Naive thymus-derived CD4-positive, alpha-beta T cell (primary cell): ENCODE measurements at regions not wholly inside any gene's neighbourhood (a gene's known extent, or its start where the extent isn't known, plus 50 kb on each side); places are given as distances from the start of the nearest gene placed in this dataset.

ENCODE experiments used
- ATAC-seq: fragments of 150-1000 bp; cut with Tn5 transposase; 2 replicates; pipeline ENCODE4 v1.10.0; 2021; ENCODE audit warnings: mild to moderate bottlenecking, moderate library complexity
- CTCF ChIA-PET: fragments of 350-600 bp; sonication (Branson Sonifier 250); formaldehyde crosslinking; loops from one replicate; lab custom pipeline; 2021; ENCODE audit warnings: antibody characterized with exemption; lab: Charles Lee
- POLR2A ChIA-PET: fragments of 350-600 bp; sonication (Branson Sonifier 250); formaldehyde crosslinking; loops from one replicate; lab custom pipeline; 2021; ENCODE audit warnings: antibody characterized with exemption, inconsistent platforms; lab: Charles Lee
- DNase-seq, 9 donors: peaks; one replicate each; pipeline versions ENCODE4 v3.0.0 to v3.0.0-alpha.2; 2020 to 2022; ENCODE audit warnings: mixed read lengths in 1 of 9
- H3K27ac ChIP-seq: one replicate; pipeline ENCODE4 v1.7.0; 2013; ENCODE audit warnings: mild to moderate bottlenecking, low read depth, low read length, moderate library complexity
- H3K27me3 ChIP-seq, 2 donors: one replicate each; pipeline ENCODE4 v1.7.0; 2013; ENCODE audit warnings: low read length in 2 of 2, mild to moderate bottlenecking in 2 of 2, moderate library complexity in 2 of 2; ENCODE audit not compliant: control insufficient read depth in 2 of 2, insufficient read depth in 2 of 2
- H3K36me3 ChIP-seq, 3 experiments: 1 replicate in 2 of 3; 2 replicates in 1 of 3; pipeline ENCODE4 v1.7.0; 2013; ENCODE audit warnings: low read length in 3 of 3, mild to moderate bottlenecking in 3 of 3, moderate library complexity in 1 of 3; ENCODE audit not compliant: insufficient read depth in 3 of 3, control insufficient read depth in 2 of 3
- H3K4me1 ChIP-seq, 2 donors: one replicate each; pipeline ENCODE4 v1.7.0; 2013; ENCODE audit warnings: low read length in 2 of 2, mild to moderate bottlenecking in 2 of 2, moderate library complexity in 1 of 2; ENCODE audit not compliant: control insufficient read depth in 2 of 2, insufficient read depth in 2 of 2
- H3K4me3 ChIP-seq: 2 replicates; pipeline ENCODE4 v1.7.0; 2013; ENCODE audit warnings: mild to moderate bottlenecking, low read length
- H3K9me3 ChIP-seq, 3 experiments: 1 replicate in 2 of 3; 2 replicates in 1 of 3; pipeline ENCODE4 v1.7.0; 2013; ENCODE audit warnings: low read length in 3 of 3; ENCODE audit not compliant: control insufficient read depth in 2 of 3
- H3K27ac Mint-ChIP-seq, 9 donors: one replicate each; pipeline ENCODE4 v1.8.0; 2020 to 2022; ENCODE audit warnings: mixed read lengths in 9 of 9, mild to moderate bottlenecking in 8 of 9, moderate library complexity in 5 of 9, inconsistent platforms in 2 of 9
- H3K27me3 Mint-ChIP-seq, 5 donors: one replicate each; pipeline ENCODE4 v1.8.0; 2021 to 2022; ENCODE audit warnings: mixed read lengths in 5 of 5, mild to moderate bottlenecking in 1 of 5
- H3K36me3 Mint-ChIP-seq, 5 donors: one replicate each; pipeline ENCODE4 v1.8.0; 2020 to 2022; ENCODE audit warnings: mixed read lengths in 5 of 5, mild to moderate bottlenecking in 3 of 5, inconsistent platforms in 1 of 5
- H3K4me1 Mint-ChIP-seq, 7 donors: one replicate each; pipeline ENCODE4 v1.8.0; 2020 to 2022; ENCODE audit warnings: mixed read lengths in 7 of 7, mild to moderate bottlenecking in 3 of 7, inconsistent platforms in 1 of 7
- H3K4me3 Mint-ChIP-seq, 10 donors: one replicate each; pipeline ENCODE4 v1.8.0; 2020 to 2022; ENCODE audit warnings: mild to moderate bottlenecking in 10 of 10, mixed read lengths in 10 of 10, moderate library complexity in 6 of 10, inconsistent platforms in 2 of 10
- H3K9me3 Mint-ChIP-seq, 11 donors: one replicate each; pipeline ENCODE4 v1.8.0; 2020 to 2022; ENCODE audit warnings: mixed read lengths in 11 of 11, mild to moderate bottlenecking in 4 of 11, inconsistent platforms in 1 of 11, moderate library complexity in 1 of 11
- intact Hi-C, 2 donors: fragments of 100-400 bp; cut with micrococcal nuclease; formaldehyde crosslinking; loops; one replicate each; pipeline ENCODE4 v1.15.1; 2023

DNA sequence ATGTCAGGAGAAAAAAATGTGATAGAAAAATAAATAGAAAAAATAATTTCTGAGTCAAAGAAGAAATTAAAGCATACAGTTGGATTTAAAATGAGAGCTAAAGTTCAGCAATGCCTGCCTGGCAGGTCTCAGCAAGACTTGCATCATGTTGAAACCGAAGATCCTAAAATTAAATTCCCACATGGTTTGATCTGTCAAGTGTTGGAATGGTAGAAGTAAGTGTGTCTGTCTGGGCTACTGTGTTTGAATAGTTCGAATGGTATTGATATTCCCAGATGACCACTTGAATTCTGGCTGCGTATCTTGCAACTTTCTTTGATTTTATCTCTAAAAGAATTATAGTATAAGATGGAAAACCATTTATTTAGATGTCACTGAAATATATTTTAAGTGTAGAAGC is 1349.6 kb downstream of the EPHA7 start:
- Histone ChIP-seq H3K36me3 (no peaks in the 10 kb centered on the region), H3K4me3 (no peak overlapping the region), H3K27ac (no peak overlapping the region), H3K27me3 (no peaks in the 10 kb centered on the region), H3K9me3 (no peaks in the 10 kb centered on the region), H3K4me1 (no peaks in the 10 kb centered on the region)
- Mint-ChIP-seq H3K27ac (no peak overlapping the region), H3K36me3 (no peaks in the 10 kb centered on the region), H3K4me1 (no peaks in the 10 kb centered on the region), H3K4me3 (no peak overlapping the region), H3K9me3 (peaks cover 0 to 8% (median 0%) of the 10 kb centered on the region in 11 donors), H3K27me3 (no peaks in the 10 kb centered on the region)
- no peak for ATAC-seq
- intact Hi-C loops: no loop called here
- no peak for DNase-seq
- ChIA-PET CTCF (no interaction called here), POLR2A (no interaction called here)

DNA sequence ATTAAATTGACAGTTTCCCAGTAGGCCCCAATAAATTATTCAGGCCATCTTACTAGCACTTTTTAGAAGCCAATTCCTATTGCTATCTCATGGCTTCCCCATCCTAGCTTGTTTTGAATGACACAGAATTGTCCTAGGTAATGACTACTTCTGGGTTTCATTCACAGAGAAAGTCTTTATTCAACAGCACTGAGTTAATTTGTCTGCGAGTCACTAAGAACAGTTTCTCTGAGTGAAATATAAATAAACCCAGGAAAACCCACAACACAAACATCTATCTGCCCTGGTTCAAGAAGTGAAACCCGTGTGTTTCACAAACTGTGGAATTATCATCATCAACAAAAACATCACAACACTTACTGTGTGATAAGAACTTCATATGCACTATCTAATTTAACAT is 1366.8 kb downstream of the EPHA7 start:
- H3K36me3 Mint-ChIP-seq: no peaks in the 10 kb centered on the region
- Histone ChIP-seq H3K4me1 (no peaks in the 10 kb centered on the region), H3K4me3 (no peak overlapping the region), H3K27me3 (no peaks in the 10 kb centered on the region), H3K36me3 (no peaks in the 10 kb centered on the region), H3K9me3 (no peaks in the 10 kb centered on the region), H3K27ac (no peak overlapping the region)
- no peak for ATAC-seq
- H3K4me1 Mint-ChIP-seq: no peaks in the 10 kb centered on the region
- intact Hi-C loops: no loop called here
- POLR2A ChIA-PET: no interaction called here
- H3K27me3 Mint-ChIP-seq: no peaks in the 10 kb centered on the region
- H3K27ac Mint-ChIP-seq: no peak overlapping the region
- DNase-seq: no peak
- CTCF ChIA-PET: no interaction called here
- H3K4me3 Mint-ChIP-seq: no peak overlapping the region
- peaks cover 0 to 7% (median 0%) of the 10 kb centered on the region in 11 donors for H3K9me3 Mint-ChIP-seq

DNA sequence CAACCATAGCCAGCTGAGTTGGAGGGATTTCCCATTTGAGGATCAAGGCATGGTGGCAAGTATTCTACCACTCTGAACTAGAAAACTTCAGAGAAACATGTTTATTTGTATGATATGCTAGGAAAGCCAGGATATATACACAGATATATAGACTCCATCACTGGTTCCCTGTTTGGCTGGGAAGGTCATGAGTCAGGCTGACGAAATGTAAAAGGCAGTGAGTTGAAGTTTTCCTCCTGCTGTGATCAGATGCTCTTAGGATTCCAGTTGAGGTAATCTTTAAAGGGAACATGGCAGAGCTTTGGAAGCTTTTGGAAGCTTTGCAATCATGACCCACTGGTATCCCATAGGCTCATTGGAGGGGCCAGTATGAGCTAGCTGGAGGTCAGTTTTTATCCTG is 1369.1 kb downstream of the EPHA7 start:
- Mint-ChIP-seq H3K27me3 (no peaks in the 10 kb centered on the region), H3K27ac (no peak overlapping the region), H3K4me3 (no peak overlapping the region), H3K36me3 (no peaks in the 10 kb centered on the region), H3K9me3 (peaks cover 0 to 7% (median 0%) of the 10 kb centered on the region in 11 donors), H3K4me1 (no peaks in the 10 kb centered on the region)
- Histone ChIP-seq H3K4me3 (no peak overlapping the region), H3K9me3 (no peaks in the 10 kb centered on the region), H3K36me3 (no peaks in the 10 kb centered on the region), H3K4me1 (no peaks in the 10 kb centered on the region), H3K27ac (no peak overlapping the region), H3K27me3 (no peaks in the 10 kb centered on the region)
- no peak for DNase-seq
- ATAC-seq: no peak
- intact Hi-C loops: no loop called here
- POLR2A ChIA-PET: no interaction called here
- CTCF ChIA-PET: no interaction called here

DNA sequence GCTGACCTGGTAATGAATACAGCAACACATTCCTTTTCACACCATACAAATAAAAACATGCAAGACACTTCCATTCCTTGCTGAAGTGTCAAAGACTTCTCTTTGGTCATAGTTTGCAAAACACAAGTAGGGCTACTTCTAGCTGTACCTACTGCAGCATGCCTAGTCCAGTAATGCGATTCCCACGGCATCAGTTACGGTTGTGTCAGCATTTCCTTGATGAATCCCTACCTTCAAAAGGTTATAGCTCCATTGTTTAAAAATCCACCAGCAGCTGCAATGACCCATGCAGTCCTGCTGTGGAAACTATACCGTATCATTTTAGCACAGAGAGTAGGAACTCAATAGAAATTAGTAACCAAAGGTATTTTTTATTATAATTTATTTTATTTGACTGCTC is 1371.5 kb downstream of the EPHA7 start:
- H3K9me3 ChIP-seq: no peaks in the 10 kb centered on the region
- Mint-ChIP-seq H3K4me3 (no peak overlapping the region), H3K27ac (no peak overlapping the region), H3K4me1 (no peaks in the 10 kb centered on the region), H3K36me3 (no peaks in the 10 kb centered on the region), H3K27me3 (no peaks in the 10 kb centered on the region), H3K9me3 (peaks cover 0 to 8% (median 0%) of the 10 kb centered on the region in 11 donors)
- H3K36me3 ChIP-seq: no peaks in the 10 kb centered on the region
- CTCF ChIA-PET: no interaction called here
- H3K27ac ChIP-seq: no peak overlapping the region
- no peak overlapping the region for H3K4me3 ChIP-seq
- H3K27me3 ChIP-seq: no peaks in the 10 kb centered on the region
- ATAC-seq (no peak), DNase-seq (no peak)
- POLR2A ChIA-PET: no interaction called here
- intact Hi-C loops: no loop called here
- H3K4me1 ChIP-seq: no peaks in the 10 kb centered on the region

DNA sequence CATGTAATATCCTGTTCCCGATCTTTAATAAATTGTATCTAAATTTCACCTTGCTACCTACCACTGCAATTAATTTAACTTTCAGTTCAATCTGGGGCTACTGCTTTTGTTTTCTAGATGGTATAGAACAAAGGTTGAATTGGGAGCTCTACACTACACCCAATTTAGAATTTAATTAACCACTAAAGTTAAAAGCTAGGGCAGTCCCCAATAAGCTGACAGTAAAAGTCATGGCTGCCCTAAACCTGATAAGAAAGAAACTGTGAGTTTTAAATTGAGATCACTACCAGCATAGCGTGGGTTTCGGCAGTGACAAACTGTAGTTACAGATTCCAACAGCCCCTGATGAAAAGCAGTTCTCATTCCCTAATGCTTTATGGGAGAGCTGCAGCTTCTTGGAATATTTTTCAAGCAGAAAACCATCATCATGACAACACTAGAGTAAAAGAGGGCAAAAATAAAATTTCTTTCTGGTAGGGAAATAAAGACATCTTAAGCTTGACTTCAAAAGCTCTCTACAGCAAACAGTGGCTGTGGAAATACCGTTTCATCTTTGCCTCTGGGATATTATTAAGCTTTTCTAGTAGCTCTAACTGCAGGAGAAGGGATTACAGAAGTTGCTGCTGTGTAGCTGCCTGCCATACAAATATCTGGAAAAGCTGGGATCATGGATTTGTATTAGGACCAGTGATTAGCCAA is 1372.1 kb downstream of the EPHA7 start:
- ChIA-PET POLR2A (no interaction called here), CTCF (no interaction called here)
- Mint-ChIP-seq H3K27me3 (no peaks in the 10 kb centered on the region), H3K4me3 (no peak overlapping the region), H3K27ac (no peak overlapping the region), H3K9me3 (peaks cover 0 to 10% (median 0%) of the 10 kb centered on the region in 11 donors), H3K36me3 (no peaks in the 10 kb centered on the region), H3K4me1 (no peaks in the 10 kb centered on the region)
- DNase-seq (no peak), ATAC-seq (no peak)
- intact Hi-C loops: no loop called here
- Histone ChIP-seq H3K36me3 (no peaks in the 10 kb centered on the region), H3K27me3 (no peaks in the 10 kb centered on the region), H3K9me3 (no peaks in the 10 kb centered on the region), H3K4me1 (no peaks in the 10 kb centered on the region), H3K4me3 (no peak overlapping the region), H3K27ac (no peak overlapping the region)

DNA sequence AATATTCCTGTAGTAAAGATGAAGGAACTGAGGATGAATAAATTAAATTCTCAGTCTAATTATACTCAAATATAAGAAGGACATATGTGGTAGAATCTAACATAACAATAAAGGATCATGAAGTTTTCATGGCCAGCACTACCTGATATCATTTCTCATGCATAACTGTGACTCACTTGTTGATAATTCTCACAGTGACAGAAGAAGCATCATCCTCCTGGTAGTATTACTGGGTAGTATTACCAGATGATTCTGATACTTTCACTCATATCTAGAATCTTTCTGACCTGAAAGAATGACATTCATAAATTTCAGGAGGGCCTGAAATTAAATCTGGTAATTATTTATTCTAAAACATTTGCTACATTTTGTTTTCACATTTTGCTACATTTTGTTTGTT is 1375.0 kb downstream of the EPHA7 start:
- no peaks in the 10 kb centered on the region for H3K9me3 ChIP-seq
- DNase-seq (no peak), ATAC-seq (no peak)
- POLR2A ChIA-PET: no interaction called here
- Mint-ChIP-seq H3K4me3 (no peak overlapping the region), H3K27ac (no peak overlapping the region), H3K4me1 (no peaks in the 10 kb centered on the region), H3K27me3 (no peaks in the 10 kb centered on the region), H3K9me3 (peaks cover 0 to 8% (median 0%) of the 10 kb centered on the region in 11 donors), H3K36me3 (no peaks in the 10 kb centered on the region)
- CTCF ChIA-PET: no interaction called here
- H3K4me3 ChIP-seq: no peak overlapping the region
- no peak overlapping the region for H3K27ac ChIP-seq
- H3K36me3 ChIP-seq: no peaks in the 10 kb centered on the region
- H3K27me3 ChIP-seq: no peaks in the 10 kb centered on the region
- H3K4me1 ChIP-seq: no peaks in the 10 kb centered on the region
- intact Hi-C loops: no loop called here

DNA sequence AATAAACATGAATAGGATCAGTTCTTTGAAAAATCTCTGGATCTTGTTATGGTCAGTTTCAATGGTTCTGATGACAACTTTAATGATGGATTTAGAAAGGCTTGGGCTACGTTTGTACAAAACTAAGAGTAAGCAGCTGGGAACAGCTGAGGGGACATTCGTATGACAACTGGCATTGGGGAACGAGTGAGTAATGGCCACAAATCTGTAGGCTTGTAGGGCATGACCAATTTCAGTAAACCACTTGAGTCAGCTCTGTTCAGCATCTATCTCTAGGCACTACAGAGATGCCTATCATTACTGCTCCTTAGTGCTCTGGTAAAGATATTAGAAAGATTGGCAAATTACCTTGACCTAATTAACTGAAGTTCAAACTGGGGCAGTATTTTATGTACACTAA is 1375.6 kb downstream of the EPHA7 start:
- Mint-ChIP-seq H3K27me3 (no peaks in the 10 kb centered on the region), H3K27ac (no peak overlapping the region), H3K4me1 (no peaks in the 10 kb centered on the region), H3K9me3 (peaks cover 0 to 8% (median 0%) of the 10 kb centered on the region in 11 donors), H3K36me3 (no peaks in the 10 kb centered on the region), H3K4me3 (no peak overlapping the region)
- intact Hi-C loops: no loop called here
- ATAC-seq (no peak), DNase-seq (no peak)
- POLR2A ChIA-PET: no interaction called here
- no peak overlapping the region for H3K4me3 ChIP-seq
- H3K36me3 ChIP-seq: no peaks in the 10 kb centered on the region
- CTCF ChIA-PET: no interaction called here
- H3K9me3 ChIP-seq: no peaks in the 10 kb centered on the region
- no peaks in the 10 kb centered on the region for H3K4me1 ChIP-seq
- no peak overlapping the region for H3K27ac ChIP-seq
- no peaks in the 10 kb centered on the region for H3K27me3 ChIP-seq
